ENCODE measurements at regions not wholly inside any gene's neighbourhood (a gene's known extent, or its start where the extent isn't known, plus 50 kb on each side); places are given as distances from the start of the nearest gene placed in this dataset.

- DNase-seq (ENCODE audit: low read depth in 2 of 2), result no peak
- TF ChIP-seq EZH2 (IDR thresholded peaks at IDR 0.05; ENCODE audit: low read length, missing control alignments) (no peak), CTCF (conservative IDR thresholded peaks at IDR 0.05 in 1 of 2, IDR thresholded peaks at IDR 0.05 in 1 of 2; ENCODE audit: low read depth in 1 of 2, low read length in 2 of 2) (no peak)
- H3K27ac ChIP-seq (ENCODE audit: insufficient read depth, low read length), result no peak overlapping the region
- H3K79me2 ChIP-seq (ENCODE audit: control insufficient read depth, insufficient read depth, low read length), result no peaks in the 10 kb centered on the region
- no peaks in the 10 kb centered on the region for H3K36me3 ChIP-seq (ENCODE audit: control insufficient read depth, insufficient read depth, low read length)
- H4K20me1 ChIP-seq (ENCODE audit: control insufficient read depth, extremely low read depth, insufficient read depth, low read length), result no peaks in the 10 kb centered on the region
- H3K9ac ChIP-seq (ENCODE audit: insufficient read depth, low read length), result no peak overlapping the region
- no peak overlapping the region for H3K4me2 ChIP-seq (ENCODE audit: extremely low read depth, insufficient read depth, low read length)
- H2AFZ ChIP-seq (ENCODE audit: low read length), result no peak overlapping the region
- H3K4me1 ChIP-seq (ENCODE audit: control insufficient read depth, extremely low read depth, insufficient read depth, low read length), result no peaks in the 10 kb centered on the region
- H3K27me3 ChIP-seq (ENCODE audit: control insufficient read depth, insufficient read depth, low read length), result no peaks in the 10 kb centered on the region
- H3K4me3 ChIP-seq (replicated peaks in 1 of 4; ENCODE audit: control extremely low read depth in 1 of 4, insufficient read depth in 1 of 4, low read depth in 3 of 4, low read length in 4 of 4), result no peak overlapping the region
- no peaks in the 10 kb centered on the region for H3K9me3 ChIP-seq (ENCODE audit: control insufficient read depth, insufficient read depth, low read depth, low read length)
Measured at GRCh38 chr15:96599268-96599667, 268.8 kb downstream of the NR2F2 start.

GRCh38 chr15:96600350-96600749, 269.9 kb downstream of the NR2F2 start:
- Histone ChIP-seq H3K9ac (ENCODE audit: insufficient read depth, low read length) (no peak overlapping the region), H3K79me2 (ENCODE audit: control insufficient read depth, insufficient read depth, low read length) (no peaks in the 10 kb centered on the region), H3K9me3 (ENCODE audit: control insufficient read depth, insufficient read depth, low read depth, low read length) (no peaks in the 10 kb centered on the region), H4K20me1 (ENCODE audit: control insufficient read depth, extremely low read depth, insufficient read depth, low read length) (no peaks in the 10 kb centered on the region), H3K4me3 (replicated peaks in 1 of 4; ENCODE audit: control extremely low read depth in 1 of 4, insufficient read depth in 1 of 4, low read depth in 3 of 4, low read length in 4 of 4) (no peak overlapping the region), H3K36me3 (ENCODE audit: control insufficient read depth, insufficient read depth, low read length) (no peaks in the 10 kb centered on the region), H3K27me3 (ENCODE audit: control insufficient read depth, insufficient read depth, low read length) (no peaks in the 10 kb centered on the region), H2AFZ (ENCODE audit: low read length) (no peak overlapping the region), H3K4me2 (ENCODE audit: extremely low read depth, insufficient read depth, low read length) (no peak overlapping the region), H3K27ac (ENCODE audit: insufficient read depth, low read length) (no peak overlapping the region), H3K4me1 (ENCODE audit: control insufficient read depth, extremely low read depth, insufficient read depth, low read length) (no peaks in the 10 kb centered on the region)
- DNase-seq (ENCODE audit: low read depth in 2 of 2), result no peak
- TF ChIP-seq CTCF (conservative IDR thresholded peaks at IDR 0.05 in 1 of 2, IDR thresholded peaks at IDR 0.05 in 1 of 2; ENCODE audit: low read depth in 1 of 2, low read length in 2 of 2), result no peak
- TF ChIP-seq EZH2 (IDR thresholded peaks at IDR 0.05; ENCODE audit: low read length, missing control alignments), result no peak

- TF ChIP-seq CTCF (conservative IDR thresholded peaks at IDR 0.05 in 1 of 2, IDR thresholded peaks at IDR 0.05 in 1 of 2; ENCODE audit: low read depth in 1 of 2, low read length in 2 of 2) (no peak), EZH2 (IDR thresholded peaks at IDR 0.05; ENCODE audit: low read length, missing control alignments) (no peak)
Measured at GRCh38 chr15:96606617-96607016, 276.1 kb downstream of the NR2F2 start.

More at GRCh38 chr15:96606617-96607016, 276.1 kb downstream of the NR2F2 start:
- no peak overlapping the region for H2AFZ ChIP-seq (ENCODE audit: low read length)
- no peak overlapping the region for H3K4me3 ChIP-seq (replicated peaks in 1 of 4; ENCODE audit: control extremely low read depth in 1 of 4, insufficient read depth in 1 of 4, low read depth in 3 of 4, low read length in 4 of 4)
- no peaks in the 10 kb centered on the region for H3K36me3 ChIP-seq (ENCODE audit: control insufficient read depth, insufficient read depth, low read length)
- no peaks in the 10 kb centered on the region for H3K27me3 ChIP-seq (ENCODE audit: control insufficient read depth, insufficient read depth, low read length)
- no peaks in the 10 kb centered on the region for H4K20me1 ChIP-seq (ENCODE audit: control insufficient read depth, extremely low read depth, insufficient read depth, low read length)
- no peak overlapping the region for H3K4me2 ChIP-seq (ENCODE audit: extremely low read depth, insufficient read depth, low read length)
- no peaks in the 10 kb centered on the region for H3K9me3 ChIP-seq (ENCODE audit: control insufficient read depth, insufficient read depth, low read depth, low read length)
- H3K27ac ChIP-seq (ENCODE audit: insufficient read depth, low read length), result no peak overlapping the region
- H3K9ac ChIP-seq (ENCODE audit: insufficient read depth, low read length), result no peak overlapping the region
- no peaks in the 10 kb centered on the region for H3K4me1 ChIP-seq (ENCODE audit: control insufficient read depth, extremely low read depth, insufficient read depth, low read length)
- no peak for DNase-seq (ENCODE audit: low read depth in 2 of 2)
- H3K79me2 ChIP-seq (ENCODE audit: control insufficient read depth, insufficient read depth, low read length), result no peaks in the 10 kb centered on the region

Measured in fibroblast of lung (primary cell).